ENCODE measurements at regions not wholly inside any gene's neighbourhood (a gene's known extent, or its start where the extent isn't known, plus 50 kb on each side); places are given as distances from the start of the nearest gene placed in this dataset.

- 88 to 91% methylated on average over 5 to 11 of the region's 11 CpGs for WGBS, 2 experiments (ENCODE audit: insufficient coverage in 1 of 2, insufficient read length in 1 of 2)
- TF ChIP-seq, protein P1, sequence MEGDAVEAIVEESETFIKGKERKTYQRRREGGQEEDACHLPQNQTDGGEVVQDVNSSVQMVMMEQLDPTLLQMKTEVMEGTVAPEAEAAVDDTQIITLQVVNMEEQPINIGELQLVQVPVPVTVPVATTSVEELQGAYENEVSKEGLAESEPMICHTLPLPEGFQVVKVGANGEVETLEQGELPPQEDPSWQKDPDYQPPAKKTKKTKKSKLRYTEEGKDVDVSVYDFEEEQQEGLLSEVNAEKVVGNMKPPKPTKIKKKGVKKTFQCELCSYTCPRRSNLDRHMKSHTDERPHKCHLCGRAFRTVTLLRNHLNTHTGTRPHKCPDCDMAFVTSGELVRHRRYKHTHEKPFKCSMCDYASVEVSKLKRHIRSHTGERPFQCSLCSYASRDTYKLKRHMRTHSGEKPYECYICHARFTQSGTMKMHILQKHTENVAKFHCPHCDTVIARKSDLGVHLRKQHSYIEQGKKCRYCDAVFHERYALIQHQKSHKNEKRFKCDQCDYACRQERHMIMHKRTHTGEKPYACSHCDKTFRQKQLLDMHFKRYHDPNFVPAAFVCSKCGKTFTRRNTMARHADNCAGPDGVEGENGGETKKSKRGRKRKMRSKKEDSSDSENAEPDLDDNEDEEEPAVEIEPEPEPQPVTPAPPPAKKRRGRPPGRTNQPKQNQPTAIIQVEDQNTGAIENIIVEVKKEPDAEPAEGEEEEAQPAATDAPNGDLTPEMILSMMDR (conservative IDR thresholded peaks at IDR 0.05), result no peak
- no peak overlapping the region for H3K27ac ChIP-seq (ENCODE audit: low read depth, low read length)
- no peak overlapping the region for H3K9ac ChIP-seq (ENCODE audit: extremely low read depth, low read length, poor library complexity, severe bottlenecking)
- H3K36me3 ChIP-seq (ENCODE audit: control insufficient read depth, insufficient read depth, low read length), result no peaks in the 10 kb centered on the region
- H3K36me3 Mint-ChIP-seq (ENCODE audit: low read depth), result no peaks in the 10 kb centered on the region
- H3K4me3 ChIP-seq (ENCODE audit: low read length), result no peak overlapping the region
- no peaks in the 10 kb centered on the region for H3K4me1 Mint-ChIP-seq
- H3K9me3 ChIP-seq (ENCODE audit: control insufficient read depth, low read length), result no peaks in the 10 kb centered on the region
- H3K27me3 ChIP-seq (ENCODE audit: control insufficient read depth, insufficient read depth, low read length, poor library complexity, severe bottlenecking), result peaks cover 10% of the 10 kb centered on the region
- peaks cover 6% of the 10 kb centered on the region for H3K9me3 Mint-ChIP-seq
- H3K4me1 ChIP-seq (ENCODE audit: control insufficient read depth, insufficient read depth, low read length), result no peaks in the 10 kb centered on the region
- H3K27ac Mint-ChIP-seq, result no peak overlapping the region
- no peak overlapping the region for H3K4me3 Mint-ChIP-seq
- peaks cover 48% of the 10 kb centered on the region for H3K27me3 Mint-ChIP-seq (ENCODE audit: insufficient read depth)
- DNase-seq, result no peak
Observed at GRCh38 chr12:113537046-113537750, 65.5 kb upstream of the LHX5 start.

- H3K36me3 ChIP-seq (ENCODE audit: control insufficient read depth, insufficient read depth, low read length), result no peaks in the 10 kb centered on the region
- H3K9me3 ChIP-seq (ENCODE audit: control insufficient read depth, low read length), result no peaks in the 10 kb centered on the region
- H3K4me1 Mint-ChIP-seq, result no peaks in the 10 kb centered on the region
- H3K4me3 ChIP-seq (ENCODE audit: low read length), result no peak overlapping the region
- TF ChIP-seq, protein P1 (conservative IDR thresholded peaks at IDR 0.05), result no peak
- H3K9me3 Mint-ChIP-seq, result peaks cover 16% of the 10 kb centered on the region
- no peak for DNase-seq
- peaks cover 3% of the 10 kb centered on the region for H3K27me3 ChIP-seq (ENCODE audit: control insufficient read depth, insufficient read depth, low read length, poor library complexity, severe bottlenecking)
- H3K36me3 Mint-ChIP-seq (ENCODE audit: low read depth), result no peaks in the 10 kb centered on the region
- H3K27me3 Mint-ChIP-seq (ENCODE audit: insufficient read depth), result peaks cover 43% of the 10 kb centered on the region
- H3K27ac ChIP-seq (ENCODE audit: low read depth, low read length), result no peak overlapping the region
- 76 to 96% methylated on average over 4 to 5 of the region's 5 CpGs for WGBS, 2 experiments (ENCODE audit: insufficient coverage in 1 of 2, insufficient read length in 1 of 2)
- no peak overlapping the region for H3K27ac Mint-ChIP-seq
- no peak overlapping the region for H3K9ac ChIP-seq (ENCODE audit: extremely low read depth, low read length, poor library complexity, severe bottlenecking)
- H3K4me1 ChIP-seq (ENCODE audit: control insufficient read depth, insufficient read depth, low read length), result no peaks in the 10 kb centered on the region
- H3K4me3 Mint-ChIP-seq, result no peak overlapping the region
Observed at GRCh38 chr12:113535100-113535499, 63.4 kb upstream of the LHX5 start.

- Mint-ChIP-seq H3K27me3 (ENCODE audit: insufficient read depth) (peaks cover 38% of the 10 kb centered on the region), H3K4me1 (no peaks in the 10 kb centered on the region), H3K36me3 (ENCODE audit: low read depth) (no peaks in the 10 kb centered on the region), H3K4me3 (no peak overlapping the region), H3K27ac (no peak overlapping the region), H3K9me3 (peaks cover 17% of the 10 kb centered on the region)
- H3K27me3 ChIP-seq (ENCODE audit: control insufficient read depth, insufficient read depth, low read length, poor library complexity, severe bottlenecking), result no peaks in the 10 kb centered on the region
- no peaks in the 10 kb centered on the region for H3K9me3 ChIP-seq (ENCODE audit: control insufficient read depth, low read length)
- TF ChIP-seq, protein P1 (conservative IDR thresholded peaks at IDR 0.05), result no peak
- no peak overlapping the region for H3K4me3 ChIP-seq (ENCODE audit: low read length)
- H3K4me1 ChIP-seq (ENCODE audit: control insufficient read depth, insufficient read depth, low read length), result no peaks in the 10 kb centered on the region
- no peak for DNase-seq
- H3K36me3 ChIP-seq (ENCODE audit: control insufficient read depth, insufficient read depth, low read length), result no peaks in the 10 kb centered on the region
- no peak overlapping the region for H3K27ac ChIP-seq (ENCODE audit: low read depth, low read length)
- no peak overlapping the region for H3K9ac ChIP-seq (ENCODE audit: extremely low read depth, low read length, poor library complexity, severe bottlenecking)
- WGBS, 2 experiments (ENCODE audit: insufficient coverage in 1 of 2, insufficient read length in 1 of 2), result 87 to 100% methylated on average over 1 to 6 of the region's 6 CpGs
Observed at GRCh38 chr12:113534555-113534954, 62.9 kb upstream of the LHX5 start.
